Epidermal melanocyte (primary cell): ENCODE measurements at regions not wholly inside any gene's neighbourhood (a gene's known extent, or its start where the extent isn't known, plus 50 kb on each side); places are given as distances from the start of the nearest gene placed in this dataset.
"Not testable (repeated sequence)": the region's sequence is repeated elsewhere in the genome, so short reads cannot be mapped to it uniquely, and the experiment has no call there.

Experiments
- DNase-seq: peaks from one replicate; pipeline ENCODE4 v3.0.0; 2011; ENCODE audit warnings: low spot score; ENCODE audit not compliant: insufficient read length

- no peak for DNase-seq
Measured at GRCh38 chr2:36235882-36236281, 119.7 kb upstream of the CRIM1 start.

GRCh38 chr2:36235426-36235825, 120.2 kb upstream of the CRIM1 start:
- DNase-seq, result no peak

GRCh38 chr2:36223259-36223658, 132.3 kb upstream of the CRIM1 start:
- no peak for DNase-seq

GRCh38 chr2:36222485-36222884, 133.1 kb upstream of the CRIM1 start:
- no peak for DNase-seq

GRCh38 chr2:36214691-36215090, 140.9 kb upstream of the CRIM1 start:
- no peak for DNase-seq

- DNase-seq, result no peak
Measured at GRCh38 chr2:36203366-36203765, 152.2 kb upstream of the CRIM1 start.

- no peak for DNase-seq
Measured at GRCh38 chr2:36197181-36197971, 158.2 kb upstream of the CRIM1 start.

GRCh38 chr2:36193680-36194079, 161.9 kb upstream of the CRIM1 start:
- DNase-seq, result no peak

GRCh38 chr2:36192983-36193382, 162.6 kb upstream of the CRIM1 start:
- no peak for DNase-seq

- DNase-seq, result no peak
Measured at GRCh38 chr2:36190097-36190496, 165.5 kb upstream of the CRIM1 start.

- no peak for DNase-seq
Measured at GRCh38 chr2:36185624-36186023, 170.0 kb upstream of the CRIM1 start.

GRCh38 chr2:36184848-36185247, 170.7 kb upstream of the CRIM1 start:
- no peak for DNase-seq

- DNase-seq, result not testable (repeated sequence)
Measured at GRCh38 chr2:36180789-36181482, 174.6 kb upstream of the CRIM1 start.

- DNase-seq, result not testable (repeated sequence)
Measured at GRCh38 chr2:36180293-36180692, 175.3 kb upstream of the CRIM1 start.

- not testable (repeated sequence) for DNase-seq
Measured at GRCh38 chr2:36179668-36180269, 175.8 kb upstream of the CRIM1 start.

- no peak for DNase-seq
Measured at GRCh38 chr2:36178384-36178783, 177.2 kb upstream of the CRIM1 start.

GRCh38 chr2:36177282-36177681, 178.3 kb upstream of the CRIM1 start:
- no peak for DNase-seq

GRCh38 chr2:36174920-36175319, 180.7 kb upstream of the CRIM1 start:
- no peak for DNase-seq

GRCh38 chr2:36173760-36174404, 181.7 kb upstream of the CRIM1 start:
- DNase-seq, result no peak

- no peak for DNase-seq
Measured at GRCh38 chr2:36172824-36173223, 182.8 kb upstream of the CRIM1 start.

GRCh38 chr2:36170805-36171204, 184.8 kb upstream of the CRIM1 start:
- DNase-seq, result no peak

GRCh38 chr2:36169843-36170242, 185.7 kb upstream of the CRIM1 start:
- no peak for DNase-seq
